PC-3 (cell line): ENCODE measurements at regions not wholly inside any gene's neighbourhood (a gene's known extent, or its start where the extent isn't known, plus 50 kb on each side); places are given as distances from the start of the nearest gene placed in this dataset.
A peak's percentile ranks its signal among the peaks of the same experiment; 100 is the strongest.

Experiments used
- ATAC-seq: fragments of 200-7000 bp; cut with Tn5 transposase; 2 replicates; pipeline ENCODE4 v1.9.1; 2020; ENCODE audit warnings: mild to moderate bottlenecking, moderate library complexity
- BruUV-seq: library from RNA; stranded (reverse); fragments of 400-500 nt; replicated peaks from 2 replicates; lab custom pipeline; 2021; lab: Mats Ljungman, UMichigan
- CTCF ChIA-PET: fragments of 300-600 bp; sonication (Branson Sonifier 250); formaldehyde crosslinking; loops from one replicate; lab custom pipeline; 2022; ENCODE audit warnings: antibody characterized with exemption; lab: Charles Lee
- POLR2A ChIA-PET: fragments of 300-600 bp; sonication (Branson Sonifier 250); formaldehyde crosslinking; loops from one replicate; lab custom pipeline; 2022; ENCODE audit warnings: antibody characterized with exemption; ENCODE audit not compliant: unreplicated experiment; lab: Charles Lee
- DNase-seq: peaks from one replicate; pipeline ENCODE4 v3.0.0-alpha.2; 2015
- H2AFZ ChIP-seq: fragments of 300-600 bp; sonication (generic); 2 replicates; pipeline ENCODE4 v1.6.0; 2016; ENCODE audit warnings: antibody characterized with exemption, low read length
- H3F3A ChIP-seq: fragments of 300-600 bp; sonication (generic); one replicate; pipeline ENCODE4 v1.6.0; 2017; ENCODE audit warnings: antibody characterized with exemption, low read length, control low read depth, mild to moderate bottlenecking; ENCODE audit not compliant: unreplicated experiment
- H3K27ac ChIP-seq: fragments of 300-600 bp; sonication (generic); 2 replicates; pipeline ENCODE4 v1.5.1; 2016; ENCODE audit warnings: mild to moderate bottlenecking, low read length
- H3K27me3 ChIP-seq: fragments of 300-600 bp; sonication (generic); 2 replicates; pipeline ENCODE4 v1.6.1; 2016; ENCODE audit warnings: low read length, mixed read lengths
- H3K36me3 ChIP-seq: fragments of 300-600 bp; sonication (generic); 2 replicates; pipeline ENCODE4 v1.6.1; 2016; ENCODE audit warnings: low read depth, mixed run types, low read length, mixed read lengths
- H3K4me1 ChIP-seq: fragments of 300-600 bp; sonication (generic); 2 replicates; pipeline ENCODE4 v1.5.1; 2016; ENCODE audit warnings: low read length; ENCODE audit not compliant: insufficient read depth
- H3K4me2 ChIP-seq: fragments of 300-600 bp; sonication (generic); 2 replicates; pipeline ENCODE4 v1.6.0; 2016; ENCODE audit warnings: low read length
- H3K4me3 ChIP-seq: fragments of 300-600 bp; sonication (generic); 2 replicates; pipeline ENCODE4 v1.5.1; 2016; ENCODE audit warnings: mild to moderate bottlenecking, low read length, mixed read lengths
- H3K79me2 ChIP-seq: fragments of 300-600 bp; sonication (generic); 2 replicates; pipeline ENCODE4 v1.6.1; 2017; ENCODE audit warnings: low read length, mixed read lengths
- H3K9ac ChIP-seq: fragments of 300-600 bp; sonication (generic); 2 replicates; pipeline ENCODE4 v1.6.0; 2016; ENCODE audit warnings: mild to moderate bottlenecking, low read length
- H3K9me2 ChIP-seq: fragments of 300-600 bp; sonication (generic); replicated peaks from 2 replicates; pipeline ENCODE4 v1.6.1; 2016; ENCODE audit warnings: mixed run types, low read length, mixed read lengths
- H3K9me3 ChIP-seq: fragments of 300-600 bp; sonication (generic); 2 replicates; pipeline ENCODE4 v1.6.1; 2016; ENCODE audit warnings: low read length, mixed read lengths
- H4K20me1 ChIP-seq: fragments of 300-600 bp; sonication (generic); 2 replicates; pipeline ENCODE4 v1.6.1; 2016; ENCODE audit warnings: low read length, mixed read lengths
- CTCF ChIP-seq: fragments of 300-600 bp; sonication (generic); conservative IDR thresholded peaks from 2 replicates; pipeline ENCODE4 v1.5.1; 2017; ENCODE audit warnings: antibody characterized with exemption, low read depth, mild to moderate bottlenecking, low read length
- EZH2 ChIP-seq: fragments of 300-600 bp; sonication (generic); IDR thresholded peaks from one replicate; pipeline ENCODE4 v1.6.1; 2017; ENCODE audit warnings: antibody characterized with exemption, mild to moderate bottlenecking, low read length; ENCODE audit not compliant: unreplicated experiment
- EZH2phosphoT487 ChIP-seq: fragments of 300-600 bp; sonication (generic); IDR thresholded peaks from 2 replicates; pipeline ENCODE4 v1.6.1; 2018; ENCODE audit warnings: mild to moderate bottlenecking, antibody characterized with exemption, low read length, borderline replicate concordance
- intact Hi-C: fragments of 100-400 bp; cut with micrococcal nuclease; formaldehyde crosslinking; loops from 2 replicates; pipeline ENCODE4 v1.9.0; 2023

GRCh38 chr13:80168089-80168850 is 172.7 kb downstream of the SPRY2 start:
- Histone ChIP-seq H3K9ac (no peak overlapping the region), H4K20me1 (no peaks in the 10 kb centered on the region), H3K4me1 (no peaks in the 10 kb centered on the region), H3K27me3 (no peaks in the 10 kb centered on the region), H3K4me2 (no peak overlapping the region), H3K27ac (no peak overlapping the region), H3F3A (no peaks in the 10 kb centered on the region), H3K9me2 (no peaks in the 10 kb centered on the region), H3K9me3 (no peaks in the 10 kb centered on the region), H3K4me3 (no peak overlapping the region), H3K79me2 (no peaks in the 10 kb centered on the region), H3K36me3 (no peaks in the 10 kb centered on the region), H2AFZ (no peak overlapping the region)
- ChIA-PET CTCF (no interaction called here), POLR2A (interaction anchor here (0.7 kb wide), 1 partner anchor 63 kb away, joined by 3 read pairs; no protein-coding TSS in a partner anchor)
- ATAC-seq = peak; percentile 42
- no peak for DNase-seq
- BruUV-seq = no TSS peak
- TF ChIP-seq EZH2 = no peak
- TF ChIP-seq EZH2phosphoT487 = no peak
- no peak for TF ChIP-seq CTCF
- intact Hi-C loops = no loop called here

DNA sequence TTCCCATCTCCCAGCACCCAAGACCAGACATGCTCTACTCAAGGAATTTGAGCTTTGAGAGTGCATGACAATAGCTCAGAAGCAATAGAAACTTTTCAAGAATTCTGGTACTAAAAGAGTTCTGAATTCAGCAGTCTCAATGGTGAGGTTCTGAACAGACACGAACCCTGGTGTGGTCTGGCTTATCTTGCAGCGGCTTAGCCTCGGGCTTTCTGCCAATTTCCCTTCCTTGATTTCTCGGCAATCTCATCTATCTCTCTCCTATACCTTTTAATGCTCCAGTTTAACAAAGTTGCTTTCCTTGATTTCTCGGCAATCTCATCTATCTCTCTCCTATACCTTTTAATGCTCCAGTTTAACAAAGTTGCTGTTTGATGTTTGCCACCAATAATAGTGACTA is 174.6 kb downstream of the SPRY2 start:
- no peaks in the 10 kb centered on the region for H3K9me3 ChIP-seq
- POLR2A ChIA-PET = no interaction called here
- no peaks in the 10 kb centered on the region for H3K79me2 ChIP-seq
- no peak for TF ChIP-seq CTCF
- no peak for TF ChIP-seq EZH2
- TF ChIP-seq EZH2phosphoT487 = no peak
- no peak overlapping the region for H3K27ac ChIP-seq
- CTCF ChIA-PET = no interaction called here
- no peaks in the 10 kb centered on the region for H3K4me1 ChIP-seq
- intact Hi-C loops = no loop called here
- no peak overlapping the region for H3K4me3 ChIP-seq
- no peaks in the 10 kb centered on the region for H3F3A ChIP-seq
- BruUV-seq = no TSS peak
- H3K4me2 ChIP-seq = no peak overlapping the region
- ATAC-seq = no peak
- no peaks in the 10 kb centered on the region for H3K27me3 ChIP-seq
- no peaks in the 10 kb centered on the region for H3K9me2 ChIP-seq
- no peak for DNase-seq
- H2AFZ ChIP-seq = no peak overlapping the region
- H4K20me1 ChIP-seq = no peaks in the 10 kb centered on the region
- no peak overlapping the region for H3K9ac ChIP-seq
- no peaks in the 10 kb centered on the region for H3K36me3 ChIP-seq

- no peaks in the 10 kb centered on the region for H3K27me3 ChIP-seq
- no peaks in the 10 kb centered on the region for H3K79me2 ChIP-seq
- no peak overlapping the region for H3K4me2 ChIP-seq
- no peak overlapping the region for H3K9ac ChIP-seq
- H3K9me3 ChIP-seq = no peaks in the 10 kb centered on the region
- H3F3A ChIP-seq = no peaks in the 10 kb centered on the region
- no peaks in the 10 kb centered on the region for H4K20me1 ChIP-seq
- H3K4me3 ChIP-seq = no peak overlapping the region
- BruUV-seq = no TSS peak
- ATAC-seq (no peak), DNase-seq (no peak)
- no peaks in the 10 kb centered on the region for H3K36me3 ChIP-seq
- H3K27ac ChIP-seq = no peak overlapping the region
- TF ChIP-seq EZH2phosphoT487 (no peak), EZH2 (no peak), CTCF (no peak)
- no peaks in the 10 kb centered on the region for H3K9me2 ChIP-seq
- no peak overlapping the region for H2AFZ ChIP-seq
- no peaks in the 10 kb centered on the region for H3K4me1 ChIP-seq
- intact Hi-C loops = no loop called here
- ChIA-PET POLR2A (no interaction called here), CTCF (no interaction called here)
Observed at GRCh38 chr13:80164462-80164861, 176.5 kb downstream of the SPRY2 start.
